ENCODE measurements at regions not wholly inside any gene's neighbourhood (a gene's known extent, or its start where the extent isn't known, plus 50 kb on each side); places are given as distances from the start of the nearest gene placed in this dataset.

DNA sequence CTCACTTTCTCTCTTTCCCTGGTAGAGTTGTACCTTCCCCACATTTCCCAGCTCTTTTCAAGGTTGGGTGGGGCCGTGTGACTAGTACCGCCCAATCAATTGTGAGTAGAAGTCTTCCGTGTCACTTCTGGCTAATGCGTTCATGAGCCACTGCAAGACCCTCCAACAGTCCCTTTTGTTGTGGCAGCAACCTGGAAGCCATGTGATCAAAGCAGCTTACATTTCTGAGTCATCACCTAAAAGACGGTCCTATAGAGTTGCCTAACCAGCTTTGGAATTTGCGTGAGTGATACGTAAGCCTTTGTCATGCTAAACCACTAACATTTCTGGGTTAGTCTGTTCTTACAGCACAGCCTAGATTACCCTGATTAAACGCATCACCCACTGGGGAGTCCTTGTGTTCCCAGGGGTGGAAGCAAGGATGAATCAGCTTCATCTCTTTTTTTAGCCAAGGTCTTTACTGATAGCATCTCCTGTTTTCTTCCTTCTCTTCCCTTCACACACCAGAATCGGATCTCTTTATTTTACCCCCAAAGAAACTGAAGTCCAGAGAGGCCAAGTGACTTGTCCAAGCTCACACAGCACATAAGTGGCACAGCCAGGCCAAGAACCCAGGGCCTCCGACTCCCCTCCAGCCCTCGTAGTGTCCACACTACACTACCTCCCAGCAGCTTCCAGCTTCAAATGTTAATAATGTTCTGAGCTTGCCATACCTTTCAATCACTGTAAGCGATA lies 366.3 kb upstream of the XYLT1 start:
- TF ChIP-seq RFX5 (IDR thresholded peaks at IDR 0.05; ENCODE audit: low read depth, low read length), result no peak
- no peak for TF ChIP-seq ZNF543 (CRISPR knock-in tag; IDR thresholded peaks at IDR 0.05)

All from HepG2 (cell line).